ENCODE measurements at regions not wholly inside any gene's neighbourhood (a gene's known extent, or its start where the extent isn't known, plus 50 kb on each side); places are given as distances from the start of the nearest gene placed in this dataset.

- Histone ChIP-seq H3K4me3 (ENCODE audit: low read depth, low read length) (no peak overlapping the region), H3K4me1 (no peaks in the 10 kb centered on the region), H3K27me3 (peaks cover 7% of the 10 kb centered on the region), H3K36me3 (no peaks in the 10 kb centered on the region), H3K9me3 (no peaks in the 10 kb centered on the region)
- no peak for TF ChIP-seq CTCF (IDR thresholded peaks at IDR 0.05; ENCODE audit: low read depth, low read length)
- DNase-seq = no peak
Measured at GRCh38 chr12:45627407-45628069, 102.0 kb upstream of the ARID2 start.

GRCh38 chr12:45629292-45629691 lies 100.2 kb upstream of the ARID2 start:
- no peaks in the 10 kb centered on the region for H3K36me3 ChIP-seq
- TF ChIP-seq CTCF (IDR thresholded peaks at IDR 0.05; ENCODE audit: low read depth, low read length) = no peak
- H3K9me3 ChIP-seq = no peaks in the 10 kb centered on the region
- peaks cover 11% of the 10 kb centered on the region for H3K27me3 ChIP-seq
- no peaks in the 10 kb centered on the region for H3K4me1 ChIP-seq
- H3K4me3 ChIP-seq (ENCODE audit: low read depth, low read length) = no peak overlapping the region
- DNase-seq = no peak

- no peak for DNase-seq
- Histone ChIP-seq H3K4me1 (no peaks in the 10 kb centered on the region), H3K9me3 (no peaks in the 10 kb centered on the region), H3K27me3 (peaks cover 7% of the 10 kb centered on the region), H3K4me3 (ENCODE audit: low read depth, low read length) (no peak overlapping the region), H3K36me3 (no peaks in the 10 kb centered on the region)
- no peak for TF ChIP-seq CTCF (IDR thresholded peaks at IDR 0.05; ENCODE audit: low read depth, low read length)
Measured at GRCh38 chr12:45633733-45634132, 95.8 kb upstream of the ARID2 start.

GRCh38 chr12:45634273-45634917 lies 95.1 kb upstream of the ARID2 start:
- Histone ChIP-seq H3K36me3 (no peaks in the 10 kb centered on the region), H3K4me3 (ENCODE audit: low read depth, low read length) (no peak overlapping the region), H3K9me3 (no peaks in the 10 kb centered on the region), H3K4me1 (no peaks in the 10 kb centered on the region), H3K27me3 (peaks cover 7% of the 10 kb centered on the region)
- DNase-seq = no peak
- TF ChIP-seq CTCF (IDR thresholded peaks at IDR 0.05; ENCODE audit: low read depth, low read length) = no peak

- H3K4me3 ChIP-seq (ENCODE audit: low read depth, low read length) = no peak overlapping the region
- no peak for TF ChIP-seq CTCF (IDR thresholded peaks at IDR 0.05; ENCODE audit: low read depth, low read length)
- no peaks in the 10 kb centered on the region for H3K9me3 ChIP-seq
- DNase-seq = no peak
- peaks cover 4% of the 10 kb centered on the region for H3K27me3 ChIP-seq
- H3K4me1 ChIP-seq = no peaks in the 10 kb centered on the region
- H3K36me3 ChIP-seq = no peaks in the 10 kb centered on the region
Measured at GRCh38 chr12:45637242-45637641, 92.3 kb upstream of the ARID2 start.

GRCh38 chr12:45637706-45638105 lies 91.8 kb upstream of the ARID2 start:
- H3K4me3 ChIP-seq (ENCODE audit: low read depth, low read length) = no peak overlapping the region
- TF ChIP-seq CTCF (IDR thresholded peaks at IDR 0.05; ENCODE audit: low read depth, low read length) = no peak
- no peaks in the 10 kb centered on the region for H3K9me3 ChIP-seq
- H3K27me3 ChIP-seq = peaks cover 4% of the 10 kb centered on the region
- DNase-seq = no peak
- no peaks in the 10 kb centered on the region for H3K36me3 ChIP-seq
- H3K4me1 ChIP-seq = no peaks in the 10 kb centered on the region

Measured in BE2C (cell line).